DMS79 (cell line): ENCODE measurements at regions not wholly inside any gene's neighbourhood (a gene's known extent, or its start where the extent isn't known, plus 50 kb on each side); places are given as distances from the start of the nearest gene placed in this dataset.
"Not testable (repeated sequence)": the region's sequence is repeated elsewhere in the genome, so short reads cannot be mapped to it uniquely, and the experiment has no call there.

ENCODE experiments used
- DNase-seq: peaks from one replicate; lab custom pipeline; 2025; lab: John Stamatoyannopoulos, UW

GRCh38 chr5:116951219-116951618 is 376.6 kb upstream of the SEMA6A start:
- DNase-seq = no peak

GRCh38 chr5:116947691-116948528 is 373.3 kb upstream of the SEMA6A start:
- no peak for DNase-seq

- not testable (repeated sequence) for DNase-seq
These were observed 371.2 kb upstream of the SEMA6A start for GRCh38 chr5:116945613-116946382.

GRCh38 chr5:116944183-116944582 is 369.6 kb upstream of the SEMA6A start:
- no peak for DNase-seq

- no peak for DNase-seq
These were observed 368.0 kb upstream of the SEMA6A start for GRCh38 chr5:116942622-116943021.

- peak; percentile 52 for DNase-seq
These were observed 365.0 kb upstream of the SEMA6A start for GRCh38 chr5:116939641-116940040.

- no peak for DNase-seq
These were observed 363.9 kb upstream of the SEMA6A start for GRCh38 chr5:116938488-116938887.

- no peak for DNase-seq
These were observed 361.0 kb upstream of the SEMA6A start for GRCh38 chr5:116935561-116936162.

GRCh38 chr5:116930616-116931015 is 356.0 kb upstream of the SEMA6A start:
- no peak for DNase-seq

- DNase-seq = no peak
These were observed 348.7 kb upstream of the SEMA6A start for GRCh38 chr5:116923344-116923743.

- DNase-seq = no peak
These were observed 347.9 kb upstream of the SEMA6A start for GRCh38 chr5:116922532-116922931.

- DNase-seq = no peak
These were observed 340.4 kb upstream of the SEMA6A start for GRCh38 chr5:116914869-116915504.

- peak; percentile 13 for DNase-seq
These were observed 337.6 kb upstream of the SEMA6A start for GRCh38 chr5:116912221-116912620.

GRCh38 chr5:116911074-116911473 is 336.5 kb upstream of the SEMA6A start:
- DNase-seq = no peak

- DNase-seq = no peak
These were observed 333.9 kb upstream of the SEMA6A start for GRCh38 chr5:116908537-116908936.

GRCh38 chr5:116905885-116906284 is 331.3 kb upstream of the SEMA6A start:
- no peak for DNase-seq

GRCh38 chr5:116900793-116901192 is 326.2 kb upstream of the SEMA6A start:
- no peak for DNase-seq

- no peak for DNase-seq
These were observed 324.3 kb upstream of the SEMA6A start for GRCh38 chr5:116898917-116899316.

GRCh38 chr5:116897291-116897690 is 322.7 kb upstream of the SEMA6A start:
- no peak for DNase-seq

- no peak for DNase-seq
These were observed 321.4 kb upstream of the SEMA6A start for GRCh38 chr5:116896001-116896400.

GRCh38 chr5:116892993-116893392 is 318.4 kb upstream of the SEMA6A start:
- DNase-seq = no peak

- DNase-seq = no peak
These were observed 312.5 kb upstream of the SEMA6A start for GRCh38 chr5:116887104-116887503.
